IMR-90 (cell line): ENCODE measurements at regions not wholly inside any gene's neighbourhood (a gene's known extent, or its start where the extent isn't known, plus 50 kb on each side); places are given as distances from the start of the nearest gene placed in this dataset.
"Not testable (repeated sequence)": the region's sequence is repeated elsewhere in the genome, so short reads cannot be mapped to it uniquely, and the experiment has no call there.

ENCODE experiments used
- BHLHE40 ChIP-seq: fragments of 150-350 bp; IDR thresholded peaks from 2 replicates; pipeline ENCODE4 v1.6.1; 2016; ENCODE audit warnings: mild to moderate bottlenecking, low read depth, low read length
- CTCF ChIP-seq: conservative IDR thresholded peaks from 2 replicates; pipeline ENCODE4 v1.5.1; 2012; ENCODE audit warnings: mild to moderate bottlenecking, low read depth, low read length, improper control_type of control experiment
- FOS ChIP-seq: fragments of 150-350 bp; IDR thresholded peaks from 2 replicates; pipeline ENCODE4 v1.6.1; 2016; ENCODE audit warnings: low read depth, low read length
- MAFK ChIP-seq: IDR thresholded peaks from 2 replicates; pipeline ENCODE4 v1.6.1; 2012; ENCODE audit warnings: low read depth, low read length, improper control_type of control experiment
- POLR2A ChIP-seq: IDR thresholded peaks from 2 replicates; pipeline ENCODE4 v1.6.1; 2012; ENCODE audit warnings: mild to moderate bottlenecking, low read depth, low read length
- RAD21 ChIP-seq: IDR thresholded peaks from 2 replicates; pipeline ENCODE4 v1.6.1; 2012; ENCODE audit warnings: low read length, improper control_type of control experiment
- RFX5 ChIP-seq: IDR thresholded peaks from 2 replicates; pipeline ENCODE4 v1.8.0; 2012; ENCODE audit warnings: low read depth, mild to moderate bottlenecking, low read length, moderate library complexity
- SMC3 ChIP-seq: fragments of 150-350 bp; IDR thresholded peaks from 2 replicates; pipeline ENCODE4 v1.6.1; 2016; ENCODE audit warnings: low read depth, mild to moderate bottlenecking, antibody characterized with exemption, low read length, moderate library complexity
- TF ChIP-seq, protein P1 (sequence below): fragments of 150-350 bp; IDR thresholded peaks from 2 replicates; pipeline ENCODE4 v1.6.1; 2017; ENCODE audit warnings: mild to moderate bottlenecking, antibody characterized with exemption, low read length, low read depth
- TF ChIP-seq, protein P2 (sequence below): fragments of 150-350 bp; IDR thresholded peaks from 2 replicates; pipeline ENCODE4 v1.6.1; 2016; ENCODE audit warnings: low read depth, mild to moderate bottlenecking, low read length, moderate library complexity, borderline replicate concordance

DNA sequence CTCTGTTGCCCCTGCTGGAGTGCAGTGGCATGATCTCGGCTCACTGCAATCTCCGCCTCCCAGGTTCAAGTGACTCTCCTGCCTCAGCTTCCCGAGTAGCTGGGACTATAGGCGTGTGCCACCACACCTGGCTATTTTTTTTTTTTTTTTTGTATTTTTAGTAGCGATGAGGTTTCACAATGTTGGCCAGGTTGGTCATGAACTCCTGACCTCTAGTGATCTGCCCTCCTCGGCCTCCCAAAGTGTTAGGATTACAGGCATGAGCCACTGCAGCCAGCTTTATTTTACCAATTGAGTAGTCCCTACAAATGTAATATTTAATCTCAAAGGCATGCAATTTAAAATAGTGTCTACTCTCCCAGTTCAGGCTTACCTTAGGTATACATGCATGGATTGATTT lies 1487.2 kb upstream of the WWC1 start:
- not testable (repeated sequence) for TF ChIP-seq CTCF, MAFK, POLR2A, FOS, SMC3, RFX5, RAD21, BHLHE40
- TF ChIP-seq, protein P1, sequence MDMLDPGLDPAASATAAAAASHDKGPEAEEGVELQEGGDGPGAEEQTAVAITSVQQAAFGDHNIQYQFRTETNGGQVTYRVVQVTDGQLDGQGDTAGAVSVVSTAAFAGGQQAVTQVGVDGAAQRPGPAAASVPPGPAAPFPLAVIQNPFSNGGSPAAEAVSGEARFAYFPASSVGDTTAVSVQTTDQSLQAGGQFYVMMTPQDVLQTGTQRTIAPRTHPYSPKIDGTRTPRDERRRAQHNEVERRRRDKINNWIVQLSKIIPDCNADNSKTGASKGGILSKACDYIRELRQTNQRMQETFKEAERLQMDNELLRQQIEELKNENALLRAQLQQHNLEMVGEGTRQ: not testable (repeated sequence)
- TF ChIP-seq, protein P2, sequence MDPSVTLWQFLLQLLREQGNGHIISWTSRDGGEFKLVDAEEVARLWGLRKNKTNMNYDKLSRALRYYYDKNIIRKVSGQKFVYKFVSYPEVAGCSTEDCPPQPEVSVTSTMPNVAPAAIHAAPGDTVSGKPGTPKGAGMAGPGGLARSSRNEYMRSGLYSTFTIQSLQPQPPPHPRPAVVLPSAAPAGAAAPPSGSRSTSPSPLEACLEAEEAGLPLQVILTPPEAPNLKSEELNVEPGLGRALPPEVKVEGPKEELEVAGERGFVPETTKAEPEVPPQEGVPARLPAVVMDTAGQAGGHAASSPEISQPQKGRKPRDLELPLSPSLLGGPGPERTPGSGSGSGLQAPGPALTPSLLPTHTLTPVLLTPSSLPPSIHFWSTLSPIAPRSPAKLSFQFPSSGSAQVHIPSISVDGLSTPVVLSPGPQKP: not testable (repeated sequence)
